ENCODE measurements at regions not wholly inside any gene's neighbourhood (a gene's known extent, or its start where the extent isn't known, plus 50 kb on each side); places are given as distances from the start of the nearest gene placed in this dataset.
A peak's percentile ranks its signal among the peaks of the same experiment; 100 is the strongest.

DNA sequence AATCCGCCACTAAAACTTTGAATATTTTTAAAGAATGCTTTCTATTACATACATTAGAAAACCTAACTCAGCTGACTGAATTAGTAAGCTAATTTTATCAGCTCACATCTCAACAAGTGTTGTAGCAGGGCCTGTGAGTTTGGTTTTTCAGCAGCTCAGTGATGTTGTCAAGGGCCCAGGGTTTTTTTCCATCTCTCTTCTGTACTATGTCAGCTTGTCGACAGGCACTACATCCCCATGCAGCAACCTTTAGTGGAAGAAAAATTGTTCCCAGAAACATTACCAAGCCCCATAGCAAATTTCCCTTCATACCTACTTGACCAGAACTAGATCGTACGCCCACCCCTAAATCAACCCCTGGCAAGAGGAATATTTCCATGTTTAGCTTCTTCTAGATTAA, 170.3 kb upstream of the TNFAIP3 start:
- no peak for DNase-seq (ENCODE audit: unreplicated experiment)
- Mint-ChIP-seq H3K4me1 (ENCODE audit: insufficient read depth, unreplicated experiment) (no peaks in the 10 kb centered on the region), H3K27ac (ENCODE audit: low read depth, unreplicated experiment) (no peak overlapping the region), H3K4me3 (ENCODE audit: unreplicated experiment) (no peak overlapping the region), H3K9me3 (ENCODE audit: unreplicated experiment) (no peaks in the 10 kb centered on the region), H3K36me3 (ENCODE audit: insufficient read depth, unreplicated experiment) (no peaks in the 10 kb centered on the region), H3K27me3 (ENCODE audit: insufficient read depth, unreplicated experiment) (no peaks in the 10 kb centered on the region)
- intact Hi-C loops (cut with micrococcal nuclease): no loop called here
- CTCF ChIA-PET: interaction anchor here (0.6 to 2.4 kb wide), 10 partner anchors 8 to 353 kb away, joined by 3 to 10 read pairs (median 5); no protein-coding TSS in a partner anchor
- TF ChIP-seq, protein P1, sequence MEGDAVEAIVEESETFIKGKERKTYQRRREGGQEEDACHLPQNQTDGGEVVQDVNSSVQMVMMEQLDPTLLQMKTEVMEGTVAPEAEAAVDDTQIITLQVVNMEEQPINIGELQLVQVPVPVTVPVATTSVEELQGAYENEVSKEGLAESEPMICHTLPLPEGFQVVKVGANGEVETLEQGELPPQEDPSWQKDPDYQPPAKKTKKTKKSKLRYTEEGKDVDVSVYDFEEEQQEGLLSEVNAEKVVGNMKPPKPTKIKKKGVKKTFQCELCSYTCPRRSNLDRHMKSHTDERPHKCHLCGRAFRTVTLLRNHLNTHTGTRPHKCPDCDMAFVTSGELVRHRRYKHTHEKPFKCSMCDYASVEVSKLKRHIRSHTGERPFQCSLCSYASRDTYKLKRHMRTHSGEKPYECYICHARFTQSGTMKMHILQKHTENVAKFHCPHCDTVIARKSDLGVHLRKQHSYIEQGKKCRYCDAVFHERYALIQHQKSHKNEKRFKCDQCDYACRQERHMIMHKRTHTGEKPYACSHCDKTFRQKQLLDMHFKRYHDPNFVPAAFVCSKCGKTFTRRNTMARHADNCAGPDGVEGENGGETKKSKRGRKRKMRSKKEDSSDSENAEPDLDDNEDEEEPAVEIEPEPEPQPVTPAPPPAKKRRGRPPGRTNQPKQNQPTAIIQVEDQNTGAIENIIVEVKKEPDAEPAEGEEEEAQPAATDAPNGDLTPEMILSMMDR (IDR thresholded peaks at IDR 0.05; ENCODE audit: unreplicated experiment): no peak
- no TSS peak for BruUV-seq (replicated peaks)
- POLR2A ChIA-PET: interaction anchor here (0.6 to 1.2 kb wide), 4 partner anchors 9 to 401 kb away, joined by 3 to 4 read pairs (median 3); no protein-coding TSS in a partner anchor

DNA sequence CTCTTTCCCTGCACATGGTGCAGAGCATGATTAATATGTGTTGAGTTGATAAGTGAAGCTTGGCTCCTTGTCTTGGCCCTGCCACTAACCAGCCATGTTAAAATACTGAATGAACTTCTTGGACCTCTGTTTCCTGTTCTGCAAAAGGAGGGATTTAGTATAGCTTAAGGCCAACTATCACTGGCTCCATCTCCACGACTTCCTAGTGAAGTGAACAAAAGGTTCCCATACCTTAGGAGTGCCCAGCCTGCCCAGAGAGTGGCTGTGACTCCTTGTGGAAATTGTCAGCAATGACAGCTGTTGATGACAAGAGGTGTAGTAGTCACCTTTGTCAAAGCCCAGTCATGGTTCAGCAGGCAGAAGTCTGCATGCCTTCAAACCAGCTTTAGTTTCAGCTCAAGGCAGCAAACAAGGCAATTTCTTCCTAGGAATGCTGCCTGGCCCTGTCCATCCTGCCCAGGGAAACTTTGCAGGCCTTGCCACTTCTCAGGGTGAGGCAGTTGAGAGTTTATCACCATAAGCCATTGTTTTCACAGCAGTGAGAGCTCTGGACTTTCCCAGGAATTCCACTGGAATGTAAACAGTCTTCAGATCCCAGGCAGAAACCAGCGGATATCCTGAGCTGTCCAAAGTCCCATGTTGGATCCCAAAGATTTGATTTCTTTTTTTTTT, 169.7 kb upstream of the TNFAIP3 start:
- POLR2A ChIA-PET: interaction anchor here (0.8 to 1.2 kb wide), 4 partner anchors 9 to 400 kb away, joined by 3 to 4 read pairs (median 4); no protein-coding TSS in a partner anchor
- H3K4me3 Mint-ChIP-seq (ENCODE audit: unreplicated experiment): no peak overlapping the region
- BruUV-seq (replicated peaks): no TSS peak
- H3K4me1 Mint-ChIP-seq (ENCODE audit: insufficient read depth, unreplicated experiment): no peaks in the 10 kb centered on the region
- CTCF ChIA-PET: interaction anchor here (0.6 to 2.4 kb wide), 11 partner anchors 7 to 309 kb away, joined by 3 to 10 read pairs (median 5); no protein-coding TSS in a partner anchor
- no peak overlapping the region for H3K27ac Mint-ChIP-seq (ENCODE audit: low read depth, unreplicated experiment)
- intact Hi-C loops (cut with micrococcal nuclease): no loop called here
- DNase-seq (ENCODE audit: unreplicated experiment): peak; percentile 27
- H3K36me3 Mint-ChIP-seq (ENCODE audit: insufficient read depth, unreplicated experiment): no peaks in the 10 kb centered on the region
- H3K9me3 Mint-ChIP-seq (ENCODE audit: unreplicated experiment): no peaks in the 10 kb centered on the region
- no peaks in the 10 kb centered on the region for H3K27me3 Mint-ChIP-seq (ENCODE audit: insufficient read depth, unreplicated experiment)
- TF ChIP-seq, protein P1 (IDR thresholded peaks at IDR 0.05; ENCODE audit: unreplicated experiment): no peak

DNA sequence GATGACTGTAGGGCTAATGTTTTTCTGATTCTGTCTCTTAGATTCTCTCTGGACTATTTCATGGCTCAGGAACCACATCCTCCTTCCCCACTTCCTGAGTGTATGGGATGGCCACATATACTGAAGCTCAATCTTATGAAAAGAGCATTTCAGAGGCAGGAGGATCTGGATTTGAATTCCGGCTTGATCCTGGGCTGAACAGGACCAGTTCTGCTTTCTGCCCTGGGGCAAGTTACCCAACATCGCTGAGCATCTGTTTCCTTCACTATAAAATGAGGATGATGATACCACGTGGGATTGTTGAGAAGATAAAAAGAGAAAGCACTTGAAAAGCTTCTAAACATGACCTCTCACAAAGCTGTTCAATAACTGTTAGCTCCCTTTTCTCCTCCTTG, 168.4 kb upstream of the TNFAIP3 start:
- ChIA-PET CTCF (interaction anchor here (0.6 to 1.4 kb wide), 5 partner anchors 246 to 705 kb away, joined by 3 read pairs; no protein-coding TSS in a partner anchor), POLR2A (interaction anchor here (0.5 to 1.2 kb wide), 2 partner anchors 12 to 14 kb away, joined by 3 read pairs; no protein-coding TSS in a partner anchor)
- TF ChIP-seq, protein P1 (IDR thresholded peaks at IDR 0.05; ENCODE audit: unreplicated experiment): no peak
- H3K4me1 Mint-ChIP-seq (ENCODE audit: insufficient read depth, unreplicated experiment): no peaks in the 10 kb centered on the region
- BruUV-seq (replicated peaks): no TSS peak
- H3K27me3 Mint-ChIP-seq (ENCODE audit: insufficient read depth, unreplicated experiment): no peaks in the 10 kb centered on the region
- no peak overlapping the region for H3K27ac Mint-ChIP-seq (ENCODE audit: low read depth, unreplicated experiment)
- H3K36me3 Mint-ChIP-seq (ENCODE audit: insufficient read depth, unreplicated experiment): no peaks in the 10 kb centered on the region
- H3K9me3 Mint-ChIP-seq (ENCODE audit: unreplicated experiment): no peaks in the 10 kb centered on the region
- H3K4me3 Mint-ChIP-seq (ENCODE audit: unreplicated experiment): no peak overlapping the region
- DNase-seq (ENCODE audit: unreplicated experiment): no peak
- intact Hi-C loops (cut with micrococcal nuclease): no loop called here

DNA sequence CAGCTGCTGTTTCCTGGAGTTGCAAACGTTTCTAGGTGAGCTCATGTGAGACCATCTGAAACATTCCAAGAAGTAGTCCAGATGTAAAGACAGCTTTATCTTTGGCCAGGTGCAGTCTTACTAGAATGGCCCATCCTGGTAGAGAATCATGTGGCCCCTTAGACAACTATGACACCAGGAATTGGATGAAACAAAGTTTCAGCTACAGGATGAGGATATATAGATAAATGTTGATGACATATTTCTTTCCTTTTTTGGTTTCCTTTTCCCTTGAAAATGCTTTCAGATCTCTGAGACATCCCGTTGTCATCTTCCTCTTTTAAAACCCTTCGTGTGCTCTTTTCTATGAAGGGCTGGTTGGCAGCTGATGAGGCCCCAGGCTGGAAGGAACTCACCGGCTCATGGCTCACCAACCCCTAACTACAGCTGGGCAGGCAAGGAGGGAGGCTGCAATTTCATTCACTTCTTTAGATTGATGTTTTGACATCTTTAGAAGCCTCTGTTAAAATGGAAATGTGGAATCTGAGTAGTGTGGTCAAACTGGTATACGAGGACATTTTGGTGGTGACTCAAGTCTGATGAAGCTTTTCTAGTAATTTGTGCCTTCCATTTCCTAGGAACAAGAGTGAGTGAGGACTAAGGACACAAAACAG, 167.9 kb upstream of the TNFAIP3 start:
- Mint-ChIP-seq H3K4me3 (ENCODE audit: unreplicated experiment) (no peak overlapping the region), H3K36me3 (ENCODE audit: insufficient read depth, unreplicated experiment) (no peaks in the 10 kb centered on the region), H3K27ac (ENCODE audit: low read depth, unreplicated experiment) (no peak overlapping the region), H3K27me3 (ENCODE audit: insufficient read depth, unreplicated experiment) (no peaks in the 10 kb centered on the region), H3K9me3 (ENCODE audit: unreplicated experiment) (no peaks in the 10 kb centered on the region), H3K4me1 (ENCODE audit: insufficient read depth, unreplicated experiment) (no peaks in the 10 kb centered on the region)
- BruUV-seq (replicated peaks): no TSS peak
- TF ChIP-seq, protein P1 (IDR thresholded peaks at IDR 0.05; ENCODE audit: unreplicated experiment): no peak
- intact Hi-C loops (cut with micrococcal nuclease): no loop called here
- DNase-seq (ENCODE audit: unreplicated experiment): no peak
- CTCF ChIA-PET: interaction anchor here (0.9 to 1.6 kb wide), 4 partner anchors 245 to 279 kb away, joined by 3 to 4 read pairs (median 3); no protein-coding TSS in a partner anchor
- POLR2A ChIA-PET: interaction anchor here (0.5 to 1.2 kb wide), 2 partner anchors 13 to 15 kb away, joined by 3 read pairs; no protein-coding TSS in a partner anchor

Data from MCF 10A (cell line).